ENCODE measurements at regions not wholly inside any gene's neighbourhood (a gene's known extent, or its start where the extent isn't known, plus 50 kb on each side); places are given as distances from the start of the nearest gene placed in this dataset.

DNA sequence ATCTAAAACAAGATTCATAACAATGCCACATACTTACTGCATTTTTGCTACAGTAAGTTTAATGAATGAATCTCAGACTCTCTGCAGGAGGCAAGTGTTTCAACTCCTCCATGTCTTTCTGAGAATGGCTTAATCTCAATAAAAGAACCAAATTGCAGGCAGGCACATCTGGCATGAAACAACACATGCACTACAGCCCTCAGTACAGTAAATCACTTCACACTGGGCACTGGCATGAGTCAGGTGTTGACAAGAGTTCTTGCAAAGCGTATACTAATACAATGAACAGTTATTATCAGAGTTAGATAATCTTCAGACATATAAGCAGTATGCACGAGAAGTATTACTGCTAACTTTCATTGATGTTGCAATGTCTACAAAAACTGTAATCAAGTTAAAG lies 1386.8 kb downstream of the MRPL39 start:
- Histone ChIP-seq H4K20me1 (ENCODE audit: insufficient read depth, low read length) (no peaks in the 10 kb centered on the region), H3K4me3 (ENCODE audit: low read length) (no peak overlapping the region), H3K4me2 (ENCODE audit: low read length) (no peak overlapping the region), H3K9ac (ENCODE audit: low read length) (no peak overlapping the region), H2AFZ (ENCODE audit: low read depth, low read length) (no peak overlapping the region), H3K79me2 (ENCODE audit: low read length) (no peaks in the 10 kb centered on the region), H3K27ac (ENCODE audit: low read length) (no peak overlapping the region), H3K36me3 (replicated peaks; ENCODE audit: low read depth, low read length) (no peaks in the 10 kb centered on the region), H3K4me1 (ENCODE audit: low read length) (no peaks in the 10 kb centered on the region), H3K27me3 (ENCODE audit: low read depth, low read length) (no peaks in the 10 kb centered on the region), H3K9me3 (ENCODE audit: insufficient read depth, low read length) (no peaks in the 10 kb centered on the region)
- TF ChIP-seq, protein P1, sequence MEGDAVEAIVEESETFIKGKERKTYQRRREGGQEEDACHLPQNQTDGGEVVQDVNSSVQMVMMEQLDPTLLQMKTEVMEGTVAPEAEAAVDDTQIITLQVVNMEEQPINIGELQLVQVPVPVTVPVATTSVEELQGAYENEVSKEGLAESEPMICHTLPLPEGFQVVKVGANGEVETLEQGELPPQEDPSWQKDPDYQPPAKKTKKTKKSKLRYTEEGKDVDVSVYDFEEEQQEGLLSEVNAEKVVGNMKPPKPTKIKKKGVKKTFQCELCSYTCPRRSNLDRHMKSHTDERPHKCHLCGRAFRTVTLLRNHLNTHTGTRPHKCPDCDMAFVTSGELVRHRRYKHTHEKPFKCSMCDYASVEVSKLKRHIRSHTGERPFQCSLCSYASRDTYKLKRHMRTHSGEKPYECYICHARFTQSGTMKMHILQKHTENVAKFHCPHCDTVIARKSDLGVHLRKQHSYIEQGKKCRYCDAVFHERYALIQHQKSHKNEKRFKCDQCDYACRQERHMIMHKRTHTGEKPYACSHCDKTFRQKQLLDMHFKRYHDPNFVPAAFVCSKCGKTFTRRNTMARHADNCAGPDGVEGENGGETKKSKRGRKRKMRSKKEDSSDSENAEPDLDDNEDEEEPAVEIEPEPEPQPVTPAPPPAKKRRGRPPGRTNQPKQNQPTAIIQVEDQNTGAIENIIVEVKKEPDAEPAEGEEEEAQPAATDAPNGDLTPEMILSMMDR (IDR thresholded peaks at IDR 0.05; ENCODE audit: low read depth, low read length) = no peak
- TF ChIP-seq EZH2phosphoT487 (IDR thresholded peaks at IDR 0.05; ENCODE audit: low read depth) = no peak

DNA sequence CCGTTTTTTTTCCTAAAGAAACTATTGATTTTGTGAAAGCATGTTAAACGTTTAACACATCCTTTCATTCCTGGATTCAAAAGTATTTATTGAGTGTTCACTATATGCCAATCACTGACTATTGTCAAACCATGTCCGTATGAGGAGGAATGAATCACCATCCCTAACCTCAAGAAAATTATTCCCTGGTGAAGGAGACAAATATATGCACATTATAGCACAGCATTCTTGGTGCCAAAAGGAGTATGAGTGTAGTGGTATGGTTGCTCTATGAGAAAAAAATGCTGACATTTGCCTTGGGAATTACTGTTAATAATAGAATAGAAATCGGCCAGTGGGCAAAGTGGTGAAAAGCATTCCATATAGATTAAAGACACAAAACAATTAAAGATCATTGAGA lies 1390.1 kb downstream of the MRPL39 start:
- Histone ChIP-seq H3K27ac (ENCODE audit: low read length) (no peak overlapping the region), H3K79me2 (ENCODE audit: low read length) (no peaks in the 10 kb centered on the region), H3K4me3 (ENCODE audit: low read length) (no peak overlapping the region), H3K36me3 (replicated peaks; ENCODE audit: low read depth, low read length) (no peaks in the 10 kb centered on the region), H3K9me3 (ENCODE audit: insufficient read depth, low read length) (no peaks in the 10 kb centered on the region), H3K27me3 (ENCODE audit: low read depth, low read length) (no peaks in the 10 kb centered on the region), H3K4me1 (ENCODE audit: low read length) (no peaks in the 10 kb centered on the region), H3K4me2 (ENCODE audit: low read length) (no peak overlapping the region), H3K9ac (ENCODE audit: low read length) (no peak overlapping the region), H2AFZ (ENCODE audit: low read depth, low read length) (no peak overlapping the region), H4K20me1 (ENCODE audit: insufficient read depth, low read length) (no peaks in the 10 kb centered on the region)
- TF ChIP-seq EZH2phosphoT487 (IDR thresholded peaks at IDR 0.05; ENCODE audit: low read depth) = no peak
- TF ChIP-seq, protein P1 (IDR thresholded peaks at IDR 0.05; ENCODE audit: low read depth, low read length) = no peak

DNA sequence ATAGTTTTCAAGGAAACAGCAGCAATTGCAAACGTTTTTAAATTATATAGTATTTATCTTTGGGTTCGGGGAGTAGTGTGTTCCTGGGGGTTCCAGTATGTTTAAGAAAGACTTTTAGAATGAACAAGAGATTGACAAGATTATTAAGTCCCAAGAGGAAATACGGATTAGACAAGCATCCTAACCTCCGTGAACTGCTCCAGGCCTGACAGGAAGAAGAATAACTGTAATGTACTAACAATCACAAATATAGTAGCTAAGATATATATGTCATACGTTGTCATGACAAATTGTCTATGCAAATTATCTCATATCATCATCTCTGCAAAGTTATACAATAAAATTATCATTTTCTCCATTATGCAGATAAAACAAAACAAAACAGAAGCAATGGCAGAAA lies 1397.2 kb downstream of the MRPL39 start:
- H4K20me1 ChIP-seq (ENCODE audit: insufficient read depth, low read length) = no peaks in the 10 kb centered on the region
- no peak for TF ChIP-seq EZH2phosphoT487 (IDR thresholded peaks at IDR 0.05; ENCODE audit: low read depth)
- TF ChIP-seq, protein P1 (IDR thresholded peaks at IDR 0.05; ENCODE audit: low read depth, low read length) = no peak
- no peak overlapping the region for H3K27ac ChIP-seq (ENCODE audit: low read length)
- no peak overlapping the region for H3K4me3 ChIP-seq (ENCODE audit: low read length)
- no peak overlapping the region for H2AFZ ChIP-seq (ENCODE audit: low read depth, low read length)
- H3K4me1 ChIP-seq (ENCODE audit: low read length) = no peaks in the 10 kb centered on the region
- no peak overlapping the region for H3K9ac ChIP-seq (ENCODE audit: low read length)
- no peaks in the 10 kb centered on the region for H3K9me3 ChIP-seq (ENCODE audit: insufficient read depth, low read length)
- no peaks in the 10 kb centered on the region for H3K27me3 ChIP-seq (ENCODE audit: low read depth, low read length)
- H3K79me2 ChIP-seq (ENCODE audit: low read length) = no peaks in the 10 kb centered on the region
- H3K36me3 ChIP-seq (replicated peaks; ENCODE audit: low read depth, low read length) = no peaks in the 10 kb centered on the region
- no peak overlapping the region for H3K4me2 ChIP-seq (ENCODE audit: low read length)

DNA sequence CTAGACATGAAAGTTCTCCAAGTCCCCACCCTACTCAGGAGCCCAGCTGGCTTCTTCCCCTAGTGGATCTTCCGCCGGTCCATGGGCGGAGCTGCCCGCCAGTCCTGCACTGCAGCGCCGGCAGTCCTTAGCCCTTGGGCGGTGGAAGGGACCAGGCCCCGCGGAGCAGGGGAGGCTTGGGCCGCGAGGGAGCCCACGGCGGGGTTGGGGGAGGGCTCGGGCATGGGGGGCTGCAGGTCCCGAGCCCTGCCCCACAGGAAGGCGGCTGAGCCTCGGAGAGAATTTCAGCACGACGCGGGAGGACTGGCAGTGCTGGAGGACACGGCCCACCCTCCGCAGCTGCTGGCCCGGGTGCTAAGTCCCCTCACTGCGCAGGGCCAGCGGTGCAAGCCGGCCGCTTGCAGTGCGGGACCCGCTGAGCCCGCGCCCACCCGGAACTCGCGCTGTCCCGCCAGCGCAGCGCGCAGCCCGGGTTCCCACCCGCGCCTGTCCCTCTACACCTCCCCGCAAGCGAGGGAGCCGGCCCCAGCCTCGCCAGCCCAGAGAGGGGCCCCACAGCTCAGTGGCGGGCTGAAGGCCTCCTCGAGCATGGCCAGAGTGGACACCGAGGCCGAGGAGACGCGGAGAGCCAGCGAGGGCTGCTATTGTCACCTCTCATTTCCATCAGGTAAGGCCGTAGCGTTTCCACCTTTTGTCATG lies 1398.6 kb downstream of the MRPL39 start:
- Histone ChIP-seq H2AFZ (ENCODE audit: low read depth, low read length) (no peak overlapping the region), H3K27ac (ENCODE audit: low read length) (no peak overlapping the region), H4K20me1 (ENCODE audit: insufficient read depth, low read length) (no peaks in the 10 kb centered on the region), H3K36me3 (replicated peaks; ENCODE audit: low read depth, low read length) (no peaks in the 10 kb centered on the region), H3K79me2 (ENCODE audit: low read length) (no peaks in the 10 kb centered on the region), H3K4me2 (ENCODE audit: low read length) (no peak overlapping the region), H3K4me1 (ENCODE audit: low read length) (no peaks in the 10 kb centered on the region), H3K4me3 (ENCODE audit: low read length) (no peak overlapping the region), H3K9me3 (ENCODE audit: insufficient read depth, low read length) (no peaks in the 10 kb centered on the region), H3K27me3 (ENCODE audit: low read depth, low read length) (no peaks in the 10 kb centered on the region), H3K9ac (ENCODE audit: low read length) (no peak overlapping the region)
- no peak for TF ChIP-seq EZH2phosphoT487 (IDR thresholded peaks at IDR 0.05; ENCODE audit: low read depth)
- TF ChIP-seq, protein P1 (IDR thresholded peaks at IDR 0.05; ENCODE audit: low read depth, low read length) = no peak

All from OCI-LY3 (cell line).